Suprapubic skin (tissue), 4 donors: ENCODE measurements at regions not wholly inside any gene's neighbourhood (a gene's known extent, or its start where the extent isn't known, plus 50 kb on each side); places are given as distances from the start of the nearest gene placed in this dataset.

Experiments
- DNase-seq, 2 donors: peaks; one replicate each; pipeline ENCODE4 v3.0.0-alpha.2; 2019; ENCODE audit warnings: low spot score in 2 of 2
- H3K27ac ChIP-seq: fragments of 200-600 bp; sonication (generic); one replicate; pipeline ENCODE4 v1.5.1; 2019
- H3K27me3 ChIP-seq: fragments of 200-600 bp; sonication (generic); one replicate; pipeline ENCODE4 v1.5.1; 2019
- H3K36me3 ChIP-seq: fragments of 200-600 bp; sonication (generic); one replicate; pipeline ENCODE4 v1.5.1; 2019
- H3K4me1 ChIP-seq: fragments of 200-600 bp; sonication (generic); one replicate; pipeline ENCODE4 v1.5.1; 2019
- H3K4me3 ChIP-seq: fragments of 200-600 bp; sonication (generic); one replicate; pipeline ENCODE4 v1.5.1; 2019; ENCODE audit warnings: mild to moderate bottlenecking
- H3K9me3 ChIP-seq: fragments of 200-600 bp; sonication (generic); one replicate; pipeline ENCODE4 v1.5.1; 2019
- CTCF ChIP-seq, 2 donors: fragments of 200-600 bp in 1 of 2; fragments of 450-650 bp in 1 of 2; sonication (generic) in 1 of 2; IDR thresholded peaks; one replicate each; pipeline ENCODE4 v1.5.1; 2016 to 2019; ENCODE audit warnings: antibody characterized with exemption in 2 of 2, mild to moderate bottlenecking in 1 of 2, moderate library complexity in 1 of 2
- EP300 ChIP-seq: sonication (generic); formaldehyde crosslinking; IDR thresholded peaks from one replicate; pipeline ENCODE4 v1.6.1; 2017; ENCODE audit warnings: antibody characterized with exemption
- POLR2A ChIP-seq, 2 donors: fragments of 450-650 bp; IDR thresholded peaks; one replicate each; pipeline ENCODE4 v1.6.1; 2017; ENCODE audit warnings: antibody characterized with exemption in 2 of 2, mild to moderate bottlenecking in 2 of 2, moderate library complexity in 2 of 2
- POLR2AphosphoS5 ChIP-seq, 3 donors: sonication (generic); formaldehyde crosslinking; IDR thresholded peaks; one replicate each; pipeline ENCODE4 v1.6.1; 2017; ENCODE audit warnings: antibody characterized with exemption in 3 of 3
- WGBS: methylation state at CpG from one replicate; pipeline ENCODE4 v1.1.5; 2018; 5-methylcytosine and 5-hydroxymethylcytosine counted together

GRCh38 chr13:22311734-22312404 is 641.0 kb downstream of the FGF9 start:
- Histone ChIP-seq H3K27me3 (no peaks in the 10 kb centered on the region), H3K9me3 (no peaks in the 10 kb centered on the region), H3K4me3 (no peak overlapping the region), H3K4me1 (peaks cover 4% of the 10 kb centered on the region), H3K36me3 (no peaks in the 10 kb centered on the region), H3K27ac (no peak overlapping the region)
- no peak for TF ChIP-seq CTCF (IDR thresholded peaks at IDR 0.05)
- TF ChIP-seq POLR2AphosphoS5 (IDR thresholded peaks at IDR 0.05) = no peak
- no peak for TF ChIP-seq POLR2A (IDR thresholded peaks at IDR 0.05)
- no peak for TF ChIP-seq EP300
- no peak for DNase-seq
- WGBS = 50% methylated on average over 6 of the region's 6 CpGs

- H3K9me3 ChIP-seq = no peaks in the 10 kb centered on the region
- H3K4me3 ChIP-seq = no peak overlapping the region
- H3K27me3 ChIP-seq = no peaks in the 10 kb centered on the region
- H3K4me1 ChIP-seq = peaks cover 4% of the 10 kb centered on the region
- no peak for DNase-seq
- no peak overlapping the region for H3K27ac ChIP-seq
- WGBS = 51% methylated on average over 2 of the region's 2 CpGs
- no peaks in the 10 kb centered on the region for H3K36me3 ChIP-seq
- TF ChIP-seq EP300 = no peak
- TF ChIP-seq POLR2AphosphoS5 (IDR thresholded peaks at IDR 0.05) = no peak
These were observed 641.5 kb downstream of the FGF9 start for GRCh38 chr13:22312405-22312803.

- WGBS = 83% methylated on average over 7 of the region's 8 CpGs
- DNase-seq = no peak
- no peak overlapping the region for H3K4me3 ChIP-seq
- H3K27me3 ChIP-seq = no peaks in the 10 kb centered on the region
- H3K9me3 ChIP-seq = no peaks in the 10 kb centered on the region
- H3K36me3 ChIP-seq = no peaks in the 10 kb centered on the region
- H3K27ac ChIP-seq = no peak overlapping the region
- peaks cover 4% of the 10 kb centered on the region for H3K4me1 ChIP-seq
- no peak for TF ChIP-seq EP300
- no peak for TF ChIP-seq POLR2A (IDR thresholded peaks at IDR 0.05)
- TF ChIP-seq POLR2AphosphoS5 (IDR thresholded peaks at IDR 0.05) = no peak
- TF ChIP-seq CTCF (IDR thresholded peaks at IDR 0.05) = no peak
These were observed 645.7 kb downstream of the FGF9 start for GRCh38 chr13:22316494-22317025.

GRCh38 chr13:22320991-22321390 is 650.1 kb downstream of the FGF9 start:
- no peak for TF ChIP-seq POLR2AphosphoS5 (IDR thresholded peaks at IDR 0.05)
- no peak for TF ChIP-seq POLR2A (IDR thresholded peaks at IDR 0.05)
- no peak for TF ChIP-seq EP300
- TF ChIP-seq CTCF (IDR thresholded peaks at IDR 0.05) = no peak
- no peak for DNase-seq
- 64% methylated on average over 3 of the region's 3 CpGs for WGBS
- H3K9me3 ChIP-seq = no peaks in the 10 kb centered on the region
- no peaks in the 10 kb centered on the region for H3K4me1 ChIP-seq
- no peaks in the 10 kb centered on the region for H3K36me3 ChIP-seq
- H3K27me3 ChIP-seq = no peaks in the 10 kb centered on the region
- no peak overlapping the region for H3K27ac ChIP-seq
- H3K4me3 ChIP-seq = no peak overlapping the region

GRCh38 chr13:22325761-22326160 is 654.9 kb downstream of the FGF9 start:
- Histone ChIP-seq H3K9me3 (no peaks in the 10 kb centered on the region), H3K4me3 (no peak overlapping the region), H3K4me1 (no peaks in the 10 kb centered on the region), H3K36me3 (no peaks in the 10 kb centered on the region), H3K27ac (no peak overlapping the region), H3K27me3 (no peaks in the 10 kb centered on the region)
- DNase-seq = no peak
- TF ChIP-seq POLR2A (IDR thresholded peaks at IDR 0.05) (no peak), CTCF (IDR thresholded peaks at IDR 0.05) (no peak), POLR2AphosphoS5 (IDR thresholded peaks at IDR 0.05) (no peak), EP300 (no peak)
- 31% methylated on average over 3 of the region's 3 CpGs for WGBS

GRCh38 chr13:22332416-22332815 is 661.5 kb downstream of the FGF9 start:
- no peak for DNase-seq
- Histone ChIP-seq H3K27ac (no peak overlapping the region), H3K27me3 (no peaks in the 10 kb centered on the region), H3K4me3 (no peak overlapping the region), H3K36me3 (no peaks in the 10 kb centered on the region), H3K9me3 (no peaks in the 10 kb centered on the region), H3K4me1 (no peaks in the 10 kb centered on the region)
- 92% methylated on average over 7 of the region's 7 CpGs for WGBS
- no peak for TF ChIP-seq POLR2AphosphoS5 (IDR thresholded peaks at IDR 0.05)
- TF ChIP-seq POLR2A (IDR thresholded peaks at IDR 0.05) = no peak
- TF ChIP-seq EP300 = no peak
- no peak for TF ChIP-seq CTCF (IDR thresholded peaks at IDR 0.05)
